Endothelial cell (in vitro differentiated cells): ENCODE measurements at regions not wholly inside any gene's neighbourhood (a gene's known extent, or its start where the extent isn't known, plus 50 kb on each side); places are given as distances from the start of the nearest gene placed in this dataset.

Source experiments
- DNase-seq: peaks from one replicate; pipeline ENCODE4 v3.0.0; 2021; ENCODE audit warnings: low spot score
- H3K27ac Mint-ChIP-seq: one replicate; pipeline ENCODE4 v1.8.0; 2021; ENCODE audit warnings: mixed read lengths, inconsistent platforms; ENCODE audit not compliant: unreplicated experiment
- H3K27me3 Mint-ChIP-seq: one replicate; pipeline ENCODE4 v1.8.0; 2021; ENCODE audit warnings: mild to moderate bottlenecking, moderate library complexity, mixed read lengths, inconsistent platforms; ENCODE audit not compliant: unreplicated experiment
- H3K36me3 Mint-ChIP-seq: one replicate; pipeline ENCODE4 v1.8.0; 2021; ENCODE audit warnings: mild to moderate bottlenecking, low read depth, mixed read lengths, inconsistent platforms; ENCODE audit not compliant: unreplicated experiment
- H3K4me1 Mint-ChIP-seq: one replicate; pipeline ENCODE4 v1.8.0; 2021; ENCODE audit warnings: mild to moderate bottlenecking, mixed read lengths, inconsistent platforms; ENCODE audit not compliant: unreplicated experiment
- H3K4me3 Mint-ChIP-seq: one replicate; pipeline ENCODE4 v1.8.0; 2021; ENCODE audit warnings: mild to moderate bottlenecking, mixed read lengths, inconsistent platforms; ENCODE audit not compliant: unreplicated experiment
- H3K9me3 Mint-ChIP-seq: one replicate; pipeline ENCODE4 v1.8.0; 2021; ENCODE audit warnings: mixed read lengths, inconsistent platforms; ENCODE audit not compliant: unreplicated experiment
- TF ChIP-seq, protein P1 (sequence below): fragments of 200-600 bp; sonication (generic); IDR thresholded peaks from one replicate; pipeline ENCODE4 v1.5.0; 2021; ENCODE audit warnings: antibody characterized with exemption; ENCODE audit not compliant: unreplicated experiment

DNA sequence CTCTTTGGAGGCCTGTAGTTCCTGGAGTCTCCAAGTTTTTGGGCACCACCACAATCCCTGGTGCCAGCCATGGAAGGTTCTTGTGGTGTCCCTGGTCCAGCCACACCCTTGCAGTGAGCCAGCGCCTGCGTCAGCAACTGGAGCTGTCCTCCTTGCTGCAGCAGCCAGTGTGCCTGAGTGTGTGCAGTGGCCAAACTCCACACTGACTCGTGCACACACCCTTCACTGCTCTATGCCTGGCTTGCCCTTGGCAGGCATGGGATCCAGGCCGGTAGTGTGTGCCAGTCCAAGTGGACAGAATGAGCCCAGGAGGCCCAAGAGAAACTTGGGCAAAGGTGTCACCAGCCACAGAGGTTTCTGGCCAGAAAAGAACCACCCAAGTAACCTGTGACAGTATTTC lies 1074.0 kb downstream of the PCDH18 start:
- DNase-seq, result no peak
- H3K9me3 Mint-ChIP-seq, result no peaks in the 10 kb centered on the region
- no peaks in the 10 kb centered on the region for H3K27me3 Mint-ChIP-seq
- peaks cover 7% of the 10 kb centered on the region for H3K36me3 Mint-ChIP-seq
- no peak overlapping the region for H3K4me3 Mint-ChIP-seq
- TF ChIP-seq, protein P1, sequence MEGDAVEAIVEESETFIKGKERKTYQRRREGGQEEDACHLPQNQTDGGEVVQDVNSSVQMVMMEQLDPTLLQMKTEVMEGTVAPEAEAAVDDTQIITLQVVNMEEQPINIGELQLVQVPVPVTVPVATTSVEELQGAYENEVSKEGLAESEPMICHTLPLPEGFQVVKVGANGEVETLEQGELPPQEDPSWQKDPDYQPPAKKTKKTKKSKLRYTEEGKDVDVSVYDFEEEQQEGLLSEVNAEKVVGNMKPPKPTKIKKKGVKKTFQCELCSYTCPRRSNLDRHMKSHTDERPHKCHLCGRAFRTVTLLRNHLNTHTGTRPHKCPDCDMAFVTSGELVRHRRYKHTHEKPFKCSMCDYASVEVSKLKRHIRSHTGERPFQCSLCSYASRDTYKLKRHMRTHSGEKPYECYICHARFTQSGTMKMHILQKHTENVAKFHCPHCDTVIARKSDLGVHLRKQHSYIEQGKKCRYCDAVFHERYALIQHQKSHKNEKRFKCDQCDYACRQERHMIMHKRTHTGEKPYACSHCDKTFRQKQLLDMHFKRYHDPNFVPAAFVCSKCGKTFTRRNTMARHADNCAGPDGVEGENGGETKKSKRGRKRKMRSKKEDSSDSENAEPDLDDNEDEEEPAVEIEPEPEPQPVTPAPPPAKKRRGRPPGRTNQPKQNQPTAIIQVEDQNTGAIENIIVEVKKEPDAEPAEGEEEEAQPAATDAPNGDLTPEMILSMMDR, result no peak
- no peak overlapping the region for H3K27ac Mint-ChIP-seq
- H3K4me1 Mint-ChIP-seq, result no peaks in the 10 kb centered on the region

DNA sequence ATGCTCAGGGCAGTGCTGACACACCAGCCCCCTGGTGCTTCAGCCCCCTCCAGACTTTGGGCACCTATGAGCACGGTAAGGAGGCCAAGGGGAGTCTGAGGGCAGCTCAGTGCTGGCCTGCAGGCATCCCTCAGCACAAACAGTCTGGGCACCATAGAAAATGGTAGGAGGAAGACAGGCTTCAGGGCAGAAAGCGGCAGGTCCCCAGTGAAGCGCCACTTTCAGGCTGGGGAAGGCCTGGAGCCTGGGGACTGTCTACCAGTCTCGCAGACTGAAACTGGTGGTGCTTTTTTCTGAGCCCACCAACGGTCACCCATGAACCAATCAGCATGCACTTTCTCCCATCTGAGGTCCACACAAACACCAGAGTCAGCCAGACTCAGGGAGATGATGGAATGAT lies 1074.7 kb downstream of the PCDH18 start:
- H3K9me3 Mint-ChIP-seq, result no peaks in the 10 kb centered on the region
- no peaks in the 10 kb centered on the region for H3K4me1 Mint-ChIP-seq
- TF ChIP-seq, protein P1, result no peak
- H3K4me3 Mint-ChIP-seq, result no peak overlapping the region
- no peak for DNase-seq
- no peaks in the 10 kb centered on the region for H3K27me3 Mint-ChIP-seq
- H3K27ac Mint-ChIP-seq, result no peak overlapping the region
- peaks cover 7% of the 10 kb centered on the region for H3K36me3 Mint-ChIP-seq

GRCh38 chr4:136457004-136457403 lies 1075.3 kb downstream of the PCDH18 start:
- no peaks in the 10 kb centered on the region for H3K27me3 Mint-ChIP-seq
- TF ChIP-seq, protein P1, result no peak
- peaks cover 7% of the 10 kb centered on the region for H3K36me3 Mint-ChIP-seq
- no peak for DNase-seq
- no peak overlapping the region for H3K4me3 Mint-ChIP-seq
- no peaks in the 10 kb centered on the region for H3K9me3 Mint-ChIP-seq
- H3K27ac Mint-ChIP-seq, result no peak overlapping the region
- H3K4me1 Mint-ChIP-seq, result no peaks in the 10 kb centered on the region

DNA sequence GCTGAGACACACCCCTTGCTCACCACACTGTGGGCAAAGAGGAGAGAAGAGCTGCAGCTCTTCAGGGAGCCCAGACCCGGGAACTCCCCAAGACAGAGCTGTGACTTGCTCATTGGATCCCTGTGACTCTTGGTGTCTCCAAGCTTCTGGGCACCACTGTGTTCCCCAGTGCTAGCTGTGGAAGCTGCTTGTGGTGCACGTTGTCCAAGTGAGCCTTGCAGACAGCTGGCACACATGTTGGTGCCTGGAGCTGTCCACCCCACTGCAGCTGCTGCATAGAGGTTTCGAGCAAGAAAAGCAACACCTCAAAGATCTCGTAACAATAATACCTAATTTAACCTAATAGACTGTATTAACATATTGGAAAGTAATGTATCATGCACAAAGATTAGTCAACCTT lies 1089.3 kb downstream of the PCDH18 start:
- H3K27ac Mint-ChIP-seq, result no peak overlapping the region
- DNase-seq, result no peak
- no peaks in the 10 kb centered on the region for H3K36me3 Mint-ChIP-seq
- TF ChIP-seq, protein P1, result no peak
- H3K4me3 Mint-ChIP-seq, result no peak overlapping the region
- H3K9me3 Mint-ChIP-seq, result no peaks in the 10 kb centered on the region
- no peaks in the 10 kb centered on the region for H3K27me3 Mint-ChIP-seq
- H3K4me1 Mint-ChIP-seq, result no peaks in the 10 kb centered on the region

GRCh38 chr4:136442447-136442846 lies 1089.8 kb downstream of the PCDH18 start:
- Mint-ChIP-seq H3K27me3 (no peaks in the 10 kb centered on the region), H3K9me3 (no peaks in the 10 kb centered on the region), H3K27ac (no peak overlapping the region), H3K4me1 (no peaks in the 10 kb centered on the region), H3K4me3 (no peak overlapping the region), H3K36me3 (no peaks in the 10 kb centered on the region)
- DNase-seq, result no peak
- TF ChIP-seq, protein P1, result no peak
